Heart left ventricle (tissue), 16 donors: ENCODE measurements at regions not wholly inside any gene's neighbourhood (a gene's known extent, or its start where the extent isn't known, plus 50 kb on each side); places are given as distances from the start of the nearest gene placed in this dataset.
"Not testable (repeated sequence)": the region's sequence is repeated elsewhere in the genome, so short reads cannot be mapped to it uniquely, and the experiment has no call there.

ENCODE experiments used
- ATAC-seq, 4 donors: fragments of 200-7000 bp; cut with Tn5 transposase; one replicate each; pipeline ENCODE4 v1.9.1; 2020 to 2022; ENCODE audit warnings: moderate library complexity in 4 of 4, mild to moderate bottlenecking in 3 of 4, moderate number of reproducible peaks in 1 of 4
- DNase-seq, 5 donors: peaks; one replicate each; pipeline ENCODE4 v3.0.0-alpha.2; 2020
- H3K27ac ChIP-seq, 12 donors: fragments of 200-600 bp; sonication (generic) in 4 of 12; one replicate each; pipeline versions ENCODE4 v1.5.0 to v1.8.0; 2016 to 2022; ENCODE audit warnings: mild to moderate bottlenecking in 2 of 12
- H3K27me3 ChIP-seq, 9 donors: fragments of 200-600 bp; sonication (generic) in 2 of 9; one replicate each; pipeline versions ENCODE4 v1.5.1 to v1.8.0; 2016 to 2022; ENCODE audit warnings: mild to moderate bottlenecking in 3 of 9
- H3K36me3 ChIP-seq, 9 donors: fragments of 200-600 bp; sonication (generic) in 2 of 9; one replicate each; pipeline versions ENCODE4 v1.5.0 to v1.8.0; 2018 to 2022; ENCODE audit warnings: mild to moderate bottlenecking in 2 of 9
- H3K4me1 ChIP-seq, 12 donors: fragments of 200-600 bp; sonication (generic) in 4 of 12; one replicate each; pipeline versions ENCODE4 v1.5.0 to v1.8.0; 2016 to 2022; ENCODE audit warnings: mild to moderate bottlenecking in 3 of 12
- H3K4me3 ChIP-seq, 12 donors: fragments of 200-600 bp; sonication (generic) in 4 of 12; one replicate each; pipeline versions ENCODE4 v1.5.0 to v1.8.0; 2017 to 2022; ENCODE audit warnings: mild to moderate bottlenecking in 9 of 12, moderate library complexity in 4 of 12
- H3K9me3 ChIP-seq, 12 donors: fragments of 200-600 bp; sonication (generic) in 4 of 12; one replicate each; pipeline versions ENCODE4 v1.5.0 to v1.8.0; 2016 to 2022; ENCODE audit warnings: mild to moderate bottlenecking in 1 of 12
- POLR2A ChIP-seq, 2 donors: fragments of 450-650 bp; IDR thresholded peaks; one replicate each; pipeline ENCODE4 v1.6.1; 2017; ENCODE audit warnings: antibody characterized with exemption in 2 of 2, mild to moderate bottlenecking in 2 of 2, moderate library complexity in 2 of 2
- WGBS, 4 donors: extraction: QIAGEN DNeasy Blood & Tissue Kit in 2 of 4; methylation state at CpG; one replicate each; pipeline versions ENCODE4 v1.1.5 to v1.1.7; 2013 to 2018; 5-methylcytosine and 5-hydroxymethylcytosine counted together
- intact Hi-C, 10 donors: fragments of 100-400 bp; cut with DNase I; formaldehyde crosslinking; loops; one replicate each; pipeline versions ENCODE4 v1.11.1 to v1.14.2; 2022
- TF ChIP-seq, protein P1 (sequence below), 12 donors: fragments of 200-600 bp; sonication (generic) in 4 of 12; IDR thresholded peaks; one replicate each; pipeline versions ENCODE4 v1.5.0 to v1.8.0; 2018 to 2022; ENCODE audit warnings: antibody characterized with exemption in 12 of 12, mild to moderate bottlenecking in 5 of 12
- donor health status: ischemic (EF 13 %, LVEDD 7.1; RV severe dilation, severe dysfunction).
- donor health status: healthy with polysubstance abuse.
- donor health status: DM: no; HTN: yes; CAD: no.
- donor health status: DM: no; HTN: no; CAD: no.
- donor health status: ischemic (EF 25% LVEDD 6.9; RV normal size, moderate dysfunction).
- donor health status: ischemic (EF 25% LVEDD 5.7; RV mildly dilated, moderate dysfunction).
- donor health status: healthy.
- donor health status: DM: yes; HTN: yes; CAD: no.
- donor health status: ischemic (EF 35%, LVEDD 5.7; RV mildly dilated, moderate dysfunction).
- donor health status: nonischemic (EF 11% LVEDD 7.7; RV severe dilation, severe dysfunction).
- donor health status: DM: yes; HTN: yes; CAD: no.
- donor health status: PGD.
- donor health status: ischemic (EF 29% LVEDD 5.4; RV normal size, mild dysfunction).
- donor health status: nonischemic (EF 23%, LVEDD 6.1; RV moderate dilation, normal function).

GRCh38 chr4:14920237-14920636, 82.0 kb upstream of the CPEB2 start:
- WGBS, 4 donors: 75 to 86% (median 82%) methylated on average over 3 of the region's 3 CpGs
- DNase-seq: no peak
- TF ChIP-seq, protein P1, sequence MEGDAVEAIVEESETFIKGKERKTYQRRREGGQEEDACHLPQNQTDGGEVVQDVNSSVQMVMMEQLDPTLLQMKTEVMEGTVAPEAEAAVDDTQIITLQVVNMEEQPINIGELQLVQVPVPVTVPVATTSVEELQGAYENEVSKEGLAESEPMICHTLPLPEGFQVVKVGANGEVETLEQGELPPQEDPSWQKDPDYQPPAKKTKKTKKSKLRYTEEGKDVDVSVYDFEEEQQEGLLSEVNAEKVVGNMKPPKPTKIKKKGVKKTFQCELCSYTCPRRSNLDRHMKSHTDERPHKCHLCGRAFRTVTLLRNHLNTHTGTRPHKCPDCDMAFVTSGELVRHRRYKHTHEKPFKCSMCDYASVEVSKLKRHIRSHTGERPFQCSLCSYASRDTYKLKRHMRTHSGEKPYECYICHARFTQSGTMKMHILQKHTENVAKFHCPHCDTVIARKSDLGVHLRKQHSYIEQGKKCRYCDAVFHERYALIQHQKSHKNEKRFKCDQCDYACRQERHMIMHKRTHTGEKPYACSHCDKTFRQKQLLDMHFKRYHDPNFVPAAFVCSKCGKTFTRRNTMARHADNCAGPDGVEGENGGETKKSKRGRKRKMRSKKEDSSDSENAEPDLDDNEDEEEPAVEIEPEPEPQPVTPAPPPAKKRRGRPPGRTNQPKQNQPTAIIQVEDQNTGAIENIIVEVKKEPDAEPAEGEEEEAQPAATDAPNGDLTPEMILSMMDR (IDR thresholded peaks at IDR 0.05): no peak
- TF ChIP-seq POLR2A (IDR thresholded peaks at IDR 0.05): no peak
- intact Hi-C loops: no loop called here
- no peaks in the 10 kb centered on the region for H3K36me3 ChIP-seq
- no peak overlapping the region for H3K27ac ChIP-seq
- peaks cover 0 to 12% (median 5%) of the 10 kb centered on the region in 12 donors for H3K4me1 ChIP-seq
- H3K27me3 ChIP-seq: no peaks in the 10 kb centered on the region
- no peak overlapping the region for H3K4me3 ChIP-seq
- no peak for ATAC-seq
- H3K9me3 ChIP-seq: no peaks in the 10 kb centered on the region

- H3K27me3 ChIP-seq: no peaks in the 10 kb centered on the region
- no peaks in the 10 kb centered on the region for H3K9me3 ChIP-seq
- intact Hi-C loops: no loop called here
- H3K27ac ChIP-seq: no peak overlapping the region
- H3K36me3 ChIP-seq: no peaks in the 10 kb centered on the region
- H3K4me1 ChIP-seq: peaks cover 0 to 12% (median 5%) of the 10 kb centered on the region in 12 donors
- DNase-seq (no peak), ATAC-seq (no peak)
- TF ChIP-seq, protein P1 (IDR thresholded peaks at IDR 0.05): no peak
- TF ChIP-seq POLR2A (IDR thresholded peaks at IDR 0.05): no peak
- WGBS, 4 donors: 94 to 98% (median 98%) methylated on average over 3 of the region's 3 CpGs
- H3K4me3 ChIP-seq: no peak overlapping the region
Measured at GRCh38 chr4:14920759-14921320, 81.4 kb upstream of the CPEB2 start.

DNA sequence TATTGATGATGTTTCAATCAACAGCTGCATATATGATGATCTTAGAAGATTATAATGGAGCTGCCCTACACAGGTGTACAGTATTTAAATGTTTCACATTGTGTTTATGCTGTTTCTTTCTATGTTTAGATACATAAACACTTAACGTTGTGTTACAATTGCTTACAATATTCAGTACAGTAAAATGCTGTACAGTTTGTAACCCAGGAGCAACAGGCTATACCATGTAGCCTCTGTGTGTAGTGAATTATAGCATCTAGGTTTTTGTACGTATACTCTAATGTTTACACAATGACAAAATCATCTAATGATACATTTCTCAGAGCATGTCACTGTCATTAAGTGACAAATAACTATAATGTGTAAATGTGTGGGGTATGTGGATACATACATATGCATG, 80.5 kb upstream of the CPEB2 start:
- intact Hi-C loops: not testable (repeated sequence)

DNA sequence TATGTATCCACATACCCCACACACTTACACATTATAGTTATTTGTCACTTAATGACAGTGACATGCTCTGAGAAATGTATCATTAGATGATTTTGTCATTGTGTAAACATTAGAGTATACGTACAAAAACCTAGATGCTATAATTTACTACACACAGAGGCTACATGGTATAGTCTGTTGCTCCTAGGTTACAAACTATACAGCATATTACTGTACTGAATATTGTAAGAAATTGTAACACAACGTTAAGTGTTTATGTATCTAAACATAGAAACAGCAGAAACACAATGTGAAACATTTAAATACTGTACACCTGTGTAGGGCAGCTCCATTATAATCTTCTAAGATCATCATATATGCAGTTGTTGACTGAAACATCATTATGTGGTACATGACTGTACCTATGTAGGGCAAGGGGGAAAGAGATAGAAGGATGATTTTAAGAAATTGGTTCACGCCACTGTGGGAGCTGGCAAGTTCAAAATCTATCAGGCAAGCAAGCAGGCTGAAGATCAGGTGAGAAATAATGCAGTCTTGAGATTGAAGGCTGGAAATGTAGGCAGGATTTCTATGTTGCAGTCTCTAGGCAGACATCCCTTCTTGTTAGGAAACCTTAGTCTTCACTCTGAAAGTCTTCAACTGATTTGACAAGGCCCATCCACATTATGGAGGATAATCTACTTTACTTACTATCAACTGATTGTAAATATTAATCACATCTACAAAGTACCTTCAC, 78.0 kb upstream of the CPEB2 start:
- H3K27me3 ChIP-seq: no peaks in the 10 kb centered on the region
- no peaks in the 10 kb centered on the region for H3K36me3 ChIP-seq
- DNase-seq (no peak), ATAC-seq (no peak)
- H3K27ac ChIP-seq: no peak overlapping the region
- TF ChIP-seq, protein P1 (IDR thresholded peaks at IDR 0.05): no peak
- TF ChIP-seq POLR2A (IDR thresholded peaks at IDR 0.05): no peak
- peaks cover 0 to 4% (median 0%) of the 10 kb centered on the region in 12 donors for H3K4me1 ChIP-seq
- H3K4me3 ChIP-seq: no peak overlapping the region
- intact Hi-C loops: no loop called here
- WGBS, 4 donors: 80 to 85% (median 83%) methylated on average over 3 of the region's 3 CpGs
- H3K9me3 ChIP-seq: no peaks in the 10 kb centered on the region

More for the DNA sequence above, 80.5 kb upstream of the CPEB2 start:
- DNase-seq, H3K27ac ChIP-seq, H3K4me3 ChIP-seq, H3K27me3 ChIP-seq, H3K9me3 ChIP-seq, ATAC-seq, H3K36me3 ChIP-seq: not testable (repeated sequence)
- peaks cover 0 to 11% (median 5%) of the 10 kb centered on the region in 12 donors for H3K4me1 ChIP-seq
- WGBS, 4 donors: 81 to 87% (median 83%) methylated on average over 2 of the region's 2 CpGs
